ENCODE measurements at regions not wholly inside any gene's neighbourhood (a gene's known extent, or its start where the extent isn't known, plus 50 kb on each side); places are given as distances from the start of the nearest gene placed in this dataset.

- Histone ChIP-seq H3K27ac (no peak overlapping the region), H3K27me3 (no peaks in the 10 kb centered on the region), H3K36me3 (no peaks in the 10 kb centered on the region), H3K9me3 (no peaks in the 10 kb centered on the region), H3K4me1 (no peaks in the 10 kb centered on the region), H3K4me3 (no peak overlapping the region)
- DNase-seq (no peak), ATAC-seq (no peak)
- intact Hi-C loops (cut with DNase I): no loop called here
- TF ChIP-seq CTCF (IDR thresholded peaks at IDR 0.05): no peak
- TF ChIP-seq POLR2A (IDR thresholded peaks at IDR 0.05): no peak
These were observed 578.0 kb downstream of the EFNA5 start for GRCh38 chr5:107092695-107093094.

GRCh38 chr5:107090506-107090905 is 580.2 kb downstream of the EFNA5 start:
- no peaks in the 10 kb centered on the region for H3K4me1 ChIP-seq
- H3K27ac ChIP-seq: no peak overlapping the region
- DNase-seq: no peak
- H3K4me3 ChIP-seq: no peak overlapping the region
- H3K9me3 ChIP-seq: no peaks in the 10 kb centered on the region
- intact Hi-C loops (cut with DNase I): no loop called here
- no peak for ATAC-seq
- H3K36me3 ChIP-seq: no peaks in the 10 kb centered on the region
- H3K27me3 ChIP-seq: no peaks in the 10 kb centered on the region
- TF ChIP-seq CTCF (IDR thresholded peaks at IDR 0.05) (no peak), POLR2A (IDR thresholded peaks at IDR 0.05) (no peak)

GRCh38 chr5:107088907-107089306 is 581.8 kb downstream of the EFNA5 start:
- no peaks in the 10 kb centered on the region for H3K36me3 ChIP-seq
- no peaks in the 10 kb centered on the region for H3K27me3 ChIP-seq
- peaks cover 0 to 3% (median 0%) of the 10 kb centered on the region in 4 donors for H3K9me3 ChIP-seq
- ATAC-seq: no peak
- H3K4me3 ChIP-seq: no peak overlapping the region
- TF ChIP-seq POLR2A (IDR thresholded peaks at IDR 0.05): no peak
- no peak for TF ChIP-seq CTCF (IDR thresholded peaks at IDR 0.05)
- DNase-seq: no peak
- WGBS (ENCODE audit: insufficient coverage, low coverage, low lambda C conversion rate, missing lambda C conversion rate): 56% methylated on average over 1 of the region's 1 CpG
- intact Hi-C loops (cut with DNase I): no loop called here
- no peaks in the 10 kb centered on the region for H3K4me1 ChIP-seq
- no peak overlapping the region for H3K27ac ChIP-seq

GRCh38 chr5:107085572-107085971 is 585.2 kb downstream of the EFNA5 start:
- Histone ChIP-seq H3K4me1 (no peaks in the 10 kb centered on the region), H3K27ac (no peak overlapping the region), H3K36me3 (no peaks in the 10 kb centered on the region), H3K4me3 (no peak overlapping the region), H3K27me3 (no peaks in the 10 kb centered on the region), H3K9me3 (peaks cover 0 to 3% (median 0%) of the 10 kb centered on the region in 4 donors)
- ATAC-seq: no peak
- intact Hi-C loops (cut with DNase I): no loop called here
- no peak for DNase-seq
- WGBS (ENCODE audit: insufficient coverage, low coverage, low lambda C conversion rate, missing lambda C conversion rate): 29% methylated on average over 1 of the region's 1 CpG
- no peak for TF ChIP-seq CTCF (IDR thresholded peaks at IDR 0.05)
- TF ChIP-seq POLR2A (IDR thresholded peaks at IDR 0.05): no peak

GRCh38 chr5:107074996-107075395 is 595.7 kb downstream of the EFNA5 start:
- ATAC-seq (no peak), DNase-seq (no peak)
- Histone ChIP-seq H3K27ac (no peak overlapping the region), H3K4me3 (no peak overlapping the region), H3K9me3 (no peaks in the 10 kb centered on the region), H3K4me1 (no peaks in the 10 kb centered on the region), H3K36me3 (no peaks in the 10 kb centered on the region), H3K27me3 (no peaks in the 10 kb centered on the region)
- intact Hi-C loops (cut with DNase I): no loop called here
- 54% methylated on average over 1 of the region's 1 CpG for WGBS (ENCODE audit: insufficient coverage, low coverage, low lambda C conversion rate, missing lambda C conversion rate)
- no peak for TF ChIP-seq POLR2A (IDR thresholded peaks at IDR 0.05)
- TF ChIP-seq CTCF (IDR thresholded peaks at IDR 0.05): no peak

Data from right lobe of liver (tissue), 6 donors.